Erythroblast (primary cell): ENCODE measurements at regions not wholly inside any gene's neighbourhood (a gene's known extent, or its start where the extent isn't known, plus 50 kb on each side); places are given as distances from the start of the nearest gene placed in this dataset.

Source experiments
- GATA1 ChIP-seq: IDR thresholded peaks from 2 replicates; pipeline ENCODE4 v1.6.1; 2011; ENCODE audit warnings: low read depth, mild to moderate bottlenecking, control low read depth, low read length, moderate library complexity
- POLR2A ChIP-seq: IDR thresholded peaks from 2 replicates; pipeline ENCODE4 v1.6.1; 2011; ENCODE audit warnings: mild to moderate bottlenecking, low read length

- TF ChIP-seq POLR2A (no peak), GATA1 (no peak)
Measured at GRCh38 chr2:180268006-180268405, 260.9 kb upstream of the CWC22 start.
